GM12878 (cell line): ENCODE measurements at regions not wholly inside any gene's neighbourhood (a gene's known extent, or its start where the extent isn't known, plus 50 kb on each side); places are given as distances from the start of the nearest gene placed in this dataset.
"Not testable (repeated sequence)": the region's sequence is repeated elsewhere in the genome, so short reads cannot be mapped to it uniquely, and the experiment has no call there.

ENCODE experiments used
- ATAC-seq: fragments of 200-7000 bp; cut with Tn5 transposase; 3 replicates; pipeline ENCODE4 v1.9.1; 2020; ENCODE audit warnings: mild to moderate bottlenecking, moderate library complexity
- BruUV-seq: library from RNA; stranded (reverse); fragments of 400-500 nt; replicated peaks from 2 replicates; lab custom pipeline; 2021; lab: Mats Ljungman, UMichigan
- CTCF ChIA-PET: fragments of 300-600 bp; sonication (Branson Sonifier 250); formaldehyde crosslinking; extraction: SDS; loops from one replicate; lab custom pipeline; 2021; ENCODE audit warnings: inconsistent platforms; lab: Yijun Ruan, JAX
- POLR2A ChIA-PET: fragments of 350-600 bp; formaldehyde crosslinking; extraction: SDS; loops from one replicate; lab custom pipeline; 2021; ENCODE audit warnings: inconsistent platforms; lab: Charles Lee
- RAD21 ChIA-PET: fragments of 300-600 bp; sonication (Branson Sonifier 250); formaldehyde crosslinking; loops from one replicate; lab custom pipeline; 2023; ENCODE audit warnings: antibody characterized with exemption; ENCODE audit not compliant: unreplicated experiment; lab: Charles Lee
- SMC1A ChIA-PET: fragments of 300-600 bp; sonication (Branson Sonifier 250); formaldehyde crosslinking; loops from one replicate; lab custom pipeline; 2023; ENCODE audit not compliant: unreplicated experiment, uncharacterized antibody; lab: Charles Lee
- DNase-seq: peaks from one replicate; pipeline ENCODE4 v3.0.0-alpha.2; 2011; ENCODE audit warnings: low read depth, low spot score
- FAIRE-seq: peaks from 3 replicates; lab custom pipeline; 2011; peaks lifted over from hg19 to GRCh38; lab: Jason Lieb, UNC
- H2AFZ ChIP-seq: 2 replicates; pipeline ENCODE4 v1.6.0; 2011; ENCODE audit warnings: low read depth, low read length, control low read depth; ENCODE audit not compliant: control insufficient read depth
- H3K27ac ChIP-seq: 2 replicates; pipeline ENCODE4 v1.5.1; 2011; ENCODE audit warnings: control low read depth; ENCODE audit not compliant: control insufficient read depth, insufficient read depth
- H3K27me3 ChIP-seq, 2 experiments: replicated peaks in 1 of 2; 2 replicates each; pipeline versions ENCODE4 v1.6.0 to v1.6.1; 2011; ENCODE audit warnings: low read length in 1 of 2; ENCODE audit not compliant: control insufficient read depth in 2 of 2, insufficient read depth in 2 of 2
- H3K36me3 ChIP-seq, 2 experiments: 2 replicates each; pipeline ENCODE4 v1.5.1; 2011; ENCODE audit warnings: low read length in 1 of 2; ENCODE audit not compliant: control insufficient read depth in 2 of 2, insufficient read depth in 2 of 2
- H3K4me1 ChIP-seq: 2 replicates; pipeline ENCODE4 v1.6.1; 2011; ENCODE audit warnings: mild to moderate bottlenecking, low read length, moderate library complexity, mixed read lengths; ENCODE audit not compliant: control insufficient read depth, insufficient read depth
- H3K4me2 ChIP-seq: 2 replicates; pipeline ENCODE4 v1.6.0; 2011; ENCODE audit warnings: control low read depth; ENCODE audit not compliant: control insufficient read depth, insufficient read depth
- H3K4me3 ChIP-seq: fragments of 200-600 bp; sonication (generic); 2 replicates; pipeline ENCODE4 v1.5.1; 2016
- H3K79me2 ChIP-seq: 2 replicates; pipeline ENCODE4 v1.6.0; 2011; ENCODE audit warnings: low read length; ENCODE audit not compliant: control insufficient read depth, insufficient read depth
- H3K9ac ChIP-seq: 2 replicates; pipeline ENCODE4 v1.8.0; 2011; ENCODE audit warnings: low read length, control low read depth, mixed read lengths; ENCODE audit not compliant: control insufficient read depth, insufficient read depth
- H3K9me3 ChIP-seq: replicated peaks from 3 replicates; pipeline ENCODE4 v1.5.1; 2011; ENCODE audit warnings: mild to moderate bottlenecking, low read length; ENCODE audit not compliant: control insufficient read depth, insufficient read depth
- H4K20me1 ChIP-seq: 2 replicates; pipeline ENCODE4 v1.6.0; 2011; ENCODE audit not compliant: control insufficient read depth, insufficient read depth
- ASH2L ChIP-seq: fragments of 300-600, 200-600 bp; sonication (generic); IDR thresholded peaks from 2 replicates; pipeline ENCODE4 v1.6.1; 2017; ENCODE audit warnings: low read depth, mild to moderate bottlenecking, borderline replicate concordance
- ATF7 ChIP-seq: fragments of 450-650 bp; IDR thresholded peaks from 2 replicates; pipeline ENCODE4 v1.6.1; 2016; ENCODE audit warnings: low read depth, mild to moderate bottlenecking
- EED ChIP-seq: sonication (generic); IDR thresholded peaks from 2 replicates; pipeline ENCODE4 v1.6.1; 2016; ENCODE audit warnings: antibody characterized with exemption, low read depth
- FOS ChIP-seq: IDR thresholded peaks from 3 replicates; pipeline ENCODE4 v1.6.1; 2011; ENCODE audit warnings: borderline replicate concordance; ENCODE audit not compliant: insufficient read length; ENCODE audit errors: extremely low read depth
- IKZF2 ChIP-seq, 2 experiments: fragments of 450-650 bp; IDR thresholded peaks; 2 replicates each; pipeline ENCODE4 v1.6.1; 2017; ENCODE audit warnings: mild to moderate bottlenecking in 2 of 2, moderate library complexity in 2 of 2
- JUND ChIP-seq: IDR thresholded peaks from 2 replicates; pipeline ENCODE4 v1.6.1; 2012; ENCODE audit warnings: low read depth, mild to moderate bottlenecking, low read length, improper control_type of control experiment, moderate library complexity
- KDM1A ChIP-seq: fragments of 200-600 bp; sonication (generic); IDR thresholded peaks from 2 replicates; pipeline ENCODE4 v1.6.1; 2016; ENCODE audit warnings: borderline replicate concordance
- NBN ChIP-seq: fragments of 450-650 bp; IDR thresholded peaks from 2 replicates; pipeline ENCODE4 v1.6.1; 2016
- NFXL1 ChIP-seq: fragments of 450-650 bp; IDR thresholded peaks from 2 replicates; pipeline ENCODE4 v1.6.1; 2017; ENCODE audit warnings: antibody characterized with exemption, mild to moderate bottlenecking, borderline replicate concordance
- NRF1 ChIP-seq: conservative IDR thresholded peaks from 2 replicates; pipeline ENCODE4 v1.6.1; 2011; ENCODE audit warnings: mild to moderate bottlenecking, low read depth, low read length, improper control_type of control experiment
- PBX3 ChIP-seq: IDR thresholded peaks from 2 replicates; pipeline ENCODE4 v1.6.1; 2011; ENCODE audit warnings: mild to moderate bottlenecking, low read depth, low read length, moderate library complexity; ENCODE audit not compliant: insufficient replicate concordance
- POLR2A ChIP-seq: IDR thresholded peaks from 2 replicates; pipeline ENCODE4 v1.6.1; 2011; ENCODE audit warnings: low read depth, mild to moderate bottlenecking, low read length
- POLR2AphosphoS2 ChIP-seq: IDR thresholded peaks from 2 replicates; pipeline ENCODE4 v1.6.1; 2011; ENCODE audit warnings: low read depth, mild to moderate bottlenecking, low read length, improper control_type of control experiment, moderate library complexity
- RBBP5 ChIP-seq: fragments of 200-600 bp; sonication (generic); conservative IDR thresholded peaks from 2 replicates; pipeline ENCODE4 v1.6.1; 2016
- RCOR1 ChIP-seq: conservative IDR thresholded peaks from 2 replicates; pipeline ENCODE4 v1.6.1; 2012; ENCODE audit warnings: low read depth, low read length, improper control_type of control experiment
- RELA ChIP-seq: fragments of 450-650 bp; IDR thresholded peaks from 2 replicates; pipeline ENCODE4 v1.8.0; 2014; ENCODE audit warnings: borderline replicate concordance; ENCODE audit not compliant: partially characterized antibody
- STAT3 ChIP-seq: IDR thresholded peaks from 2 replicates; pipeline ENCODE4 v1.6.1; 2011; ENCODE audit warnings: low read depth, low read length, improper control_type of control experiment
- WRNIP1 ChIP-seq: IDR thresholded peaks from 2 replicates; pipeline ENCODE4 v1.6.1; 2011; ENCODE audit warnings: low read depth, low read length, improper control_type of control experiment, borderline replicate concordance
- ZNF207 ChIP-seq: fragments of 450-650 bp; IDR thresholded peaks from 2 replicates; pipeline ENCODE4 v1.6.1; 2014; ENCODE audit warnings: antibody characterized with exemption, mild to moderate bottlenecking, borderline replicate concordance
- WGBS: methylation state at CpG from one replicate; pipeline ENCODE4 v1.1.6; 2016; ENCODE audit warnings: low lambda C conversion rate; ENCODE audit not compliant: insufficient replicate concordance, insufficient coverage; ENCODE audit errors: missing lambda C conversion rate; 5-methylcytosine and 5-hydroxymethylcytosine counted together
- in situ Hi-C: fragments of 300-500 bp; cut with MboI; formaldehyde crosslinking; loops from 9 replicates; pipeline ENCODE4 v1.14.3; 2018; ENCODE audit warnings: mixed read lengths
- intact Hi-C: fragments of 100-400 bp; cut with micrococcal nuclease; formaldehyde crosslinking; loops from one replicate; pipeline ENCODE4 v1.14.2; 2022; ENCODE audit not compliant: unreplicated experiment

GRCh38 chr5:91243286-91243685, 139.8 kb downstream of the ARRDC3 start:
- Histone ChIP-seq H3K27me3 (no peaks in the 10 kb centered on the region; a peak in 1 of 4 replicates), H3K27ac (no peak overlapping the region), H3K4me2 (no peak overlapping the region), H2AFZ (no peak overlapping the region), H3K4me1 (no peaks in the 10 kb centered on the region), H3K36me3 (no peaks in the 10 kb centered on the region), H4K20me1 (no peaks in the 10 kb centered on the region), H3K4me3 (no peak overlapping the region), H3K9me3 (peaks cover 2% of the 10 kb centered on the region; the same call in 2 of the 3 replicates), H3K9ac (no peak overlapping the region), H3K79me2 (no peaks in the 10 kb centered on the region)
- FAIRE-seq = no peak
- intact Hi-C loops = no loop called here
- ChIA-PET CTCF (interaction anchor here (5.7 kb wide), 1 partner anchor 142 kb away, joined by 37 read pairs; no protein-coding TSS in a partner anchor), POLR2A (interaction anchor here (1.0 kb wide), 1 partner anchor 142 kb away, joined by 3 read pairs; no protein-coding TSS in a partner anchor), SMC1A (interaction anchor here (0.8 to 4.6 kb wide), 4 partner anchors 11 to 144 kb away, joined by 3 to 29 read pairs (median 4); partner anchors contain the start of gene ARRDC3), RAD21 (interaction anchor here (2.0 kb wide), 1 partner anchor 142 kb away, joined by 6 read pairs; no protein-coding TSS in a partner anchor)
- in situ Hi-C loops = no loop called here
- no TSS peak for BruUV-seq
- TF ChIP-seq ZNF207 (no peak), POLR2A (no peak), RCOR1 (no peak), ASH2L (no peak), NRF1 (no peak), ATF7 (no peak), NBN (no peak), JUND (no peak), WRNIP1 (no peak), STAT3 (no peak), PBX3 (no peak), KDM1A (no peak), EED (no peak), IKZF2 (IDR thresholded peaks at IDR 0.05) (no peak), RBBP5 (no peak), FOS (no peak), RELA (no peak), NFXL1 (no peak), POLR2AphosphoS2 (no peak)
- no peak for ATAC-seq
- DNase-seq = no peak

DNA sequence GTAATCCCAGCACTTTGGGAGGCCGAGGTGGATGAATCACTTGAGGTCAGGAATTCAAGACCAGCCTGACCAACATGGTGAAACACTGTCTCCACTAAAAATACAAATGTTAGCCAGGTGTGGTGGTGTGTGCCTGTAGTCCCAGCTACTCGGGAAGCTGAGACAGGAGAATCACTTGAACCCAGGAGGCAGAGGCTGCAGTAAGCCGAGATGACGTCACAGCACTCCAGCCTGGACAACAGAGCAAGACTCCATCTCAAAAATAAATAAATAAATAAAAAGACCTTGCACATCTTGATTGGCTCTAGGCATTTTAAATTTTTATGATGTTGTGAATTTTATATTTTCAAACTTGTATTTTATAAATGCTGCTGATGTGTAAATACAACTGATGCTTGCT, 141.7 kb downstream of the ARRDC3 start:
- H3K27me3 ChIP-seq, ATAC-seq, H3K4me3 ChIP-seq, H3K4me1 ChIP-seq, H3K9ac ChIP-seq, H3K79me2 ChIP-seq, DNase-seq, H4K20me1 ChIP-seq, in situ Hi-C loops, FAIRE-seq, H3K9me3 ChIP-seq, POLR2A ChIA-PET, BruUV-seq, H3K27ac ChIP-seq, H3K36me3 ChIP-seq, H2AFZ ChIP-seq, H3K4me2 ChIP-seq, intact Hi-C loops: not testable (repeated sequence)
- ChIA-PET RAD21 (interaction anchor here (1.4 kb wide), 1 partner anchor 144 kb away, joined by 7 read pairs; no protein-coding TSS in a partner anchor), SMC1A (interaction anchor here (4.6 kb wide), 1 partner anchor 143 kb away, joined by 29 read pairs; the partner anchor contains the start of gene ARRDC3), CTCF (interaction anchor here (1.4 kb wide), 1 partner anchor 9 kb away, joined by 4 read pairs; no protein-coding TSS in a partner anchor)
- WGBS = 60% methylated on average over 4 of the region's 4 CpGs
